NT2/D1 (cell line): ENCODE measurements at regions not wholly inside any gene's neighbourhood (a gene's known extent, or its start where the extent isn't known, plus 50 kb on each side); places are given as distances from the start of the nearest gene placed in this dataset.
"Not testable (repeated sequence)": the region's sequence is repeated elsewhere in the genome, so short reads cannot be mapped to it uniquely, and the experiment has no call there.

Experiments used
- DNase-seq: peaks from one replicate; pipeline ENCODE4 v3.0.0-alpha.2; 2011; ENCODE audit warnings: low read depth, low spot score
- H3K27me3 ChIP-seq: 2 replicates; pipeline ENCODE4 v1.6.0; 2011; ENCODE audit warnings: mild to moderate bottlenecking; ENCODE audit not compliant: insufficient read length, insufficient read depth
- H3K36me3 ChIP-seq: 2 replicates; pipeline ENCODE4 v1.6.1; 2011; ENCODE audit warnings: mild to moderate bottlenecking, low read length, mixed read lengths; ENCODE audit not compliant: insufficient read depth, insufficient read length
- H3K4me1 ChIP-seq: 2 replicates; pipeline ENCODE4 v1.5.1; 2011; ENCODE audit not compliant: insufficient read depth, insufficient read length
- H3K4me3 ChIP-seq: 2 replicates; pipeline ENCODE4 v1.5.1; 2011; ENCODE audit warnings: low read depth; ENCODE audit not compliant: insufficient read length
- H3K9ac ChIP-seq: 2 replicates; pipeline ENCODE4 v1.6.0; 2011; ENCODE audit warnings: low read depth; ENCODE audit not compliant: insufficient read length
- H3K9me3 ChIP-seq: 2 replicates; pipeline ENCODE4 v1.5.1; 2011; ENCODE audit warnings: mild to moderate bottlenecking, low read length; ENCODE audit not compliant: insufficient read depth
- SUZ12 ChIP-seq: IDR thresholded peaks from 2 replicates; pipeline ENCODE4 v1.6.1; 2011; ENCODE audit not compliant: insufficient read length, insufficient read depth; ENCODE audit errors: extremely low read depth
- YY1 ChIP-seq: IDR thresholded peaks from 2 replicates; pipeline ENCODE4 v1.6.1; 2011; ENCODE audit not compliant: insufficient read length, insufficient read depth
- ZNF274 ChIP-seq: IDR thresholded peaks from 2 replicates; pipeline ENCODE4 v1.6.1; 2011; ENCODE audit warnings: mild to moderate bottlenecking, low read depth, low read length

DNA sequence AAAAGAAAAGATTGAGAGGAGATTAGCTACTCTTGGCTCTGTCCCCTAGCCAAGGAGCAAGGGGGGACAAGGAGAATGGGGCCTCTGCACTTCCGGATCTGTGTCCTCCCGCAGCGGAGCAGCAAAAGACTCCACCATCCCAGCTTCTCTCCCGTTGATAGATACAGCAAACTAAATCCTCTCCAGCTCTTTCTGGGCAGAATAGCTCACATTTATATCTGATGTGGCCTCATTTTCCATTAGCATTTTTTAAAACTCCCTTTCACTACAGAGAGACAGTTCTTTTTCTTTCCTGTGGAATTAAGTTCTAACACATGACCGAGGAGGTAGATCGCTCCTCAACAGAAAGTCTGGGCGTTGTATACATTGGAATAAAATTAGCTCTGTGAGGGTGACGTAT, 260.9 kb upstream of the SOX4 start:
- Histone ChIP-seq H3K4me1 (no peaks in the 10 kb centered on the region), H3K9ac (no peak overlapping the region), H3K9me3 (no peaks in the 10 kb centered on the region), H3K36me3 (no peaks in the 10 kb centered on the region), H3K4me3 (no peak overlapping the region), H3K27me3 (no peaks in the 10 kb centered on the region)
- DNase-seq: no peak
- TF ChIP-seq ZNF274: no peak
- no peak for TF ChIP-seq SUZ12
- TF ChIP-seq YY1: no peak

DNA sequence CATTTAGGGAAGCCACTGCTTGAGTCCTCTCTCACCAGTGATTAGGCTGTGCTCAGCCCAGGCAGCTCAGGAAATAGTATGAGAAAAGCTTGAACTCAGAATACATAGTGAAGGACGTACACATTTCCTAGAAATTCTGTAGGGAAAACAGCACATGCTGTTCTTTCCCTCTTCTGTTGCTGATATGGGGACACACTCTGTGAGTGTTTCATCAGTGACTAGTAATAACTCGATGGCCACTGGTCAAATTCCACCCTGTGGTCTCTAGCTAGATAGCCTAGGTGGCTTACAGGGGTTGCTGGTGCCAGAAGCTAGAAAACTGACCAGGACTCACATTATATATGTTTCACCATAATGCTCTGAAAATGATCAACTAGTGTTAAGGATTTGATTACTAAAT, 259.8 kb upstream of the SOX4 start:
- H3K4me3 ChIP-seq: no peak overlapping the region
- H3K9ac ChIP-seq: no peak overlapping the region
- no peak for TF ChIP-seq YY1
- TF ChIP-seq ZNF274: no peak
- TF ChIP-seq SUZ12: no peak

GRCh38 chr6:21334651-21335050, 258.9 kb upstream of the SOX4 start:
- no peaks in the 10 kb centered on the region for H3K9me3 ChIP-seq
- no peaks in the 10 kb centered on the region for H3K36me3 ChIP-seq
- DNase-seq: no peak
- H3K4me1 ChIP-seq: no peaks in the 10 kb centered on the region
- no peak overlapping the region for H3K9ac ChIP-seq
- no peaks in the 10 kb centered on the region for H3K27me3 ChIP-seq
- TF ChIP-seq ZNF274: no peak
- H3K4me3 ChIP-seq: no peak overlapping the region

More for the DNA sequence above, 259.8 kb upstream of the SOX4 start:
- Histone ChIP-seq H3K27me3 (no peaks in the 10 kb centered on the region), H3K36me3 (no peaks in the 10 kb centered on the region), H3K9me3 (no peaks in the 10 kb centered on the region), H3K4me1 (no peaks in the 10 kb centered on the region)
- DNase-seq: no peak

GRCh38 chr6:21335591-21335990, 258.0 kb upstream of the SOX4 start:
- Histone ChIP-seq H3K27me3 (no peaks in the 10 kb centered on the region), H3K9ac (no peak overlapping the region), H3K9me3 (no peaks in the 10 kb centered on the region), H3K4me1 (no peaks in the 10 kb centered on the region), H3K36me3 (no peaks in the 10 kb centered on the region), H3K4me3 (no peak overlapping the region)
- no peak for DNase-seq
- TF ChIP-seq SUZ12 (no peak), ZNF274 (no peak), YY1 (no peak)

DNA sequence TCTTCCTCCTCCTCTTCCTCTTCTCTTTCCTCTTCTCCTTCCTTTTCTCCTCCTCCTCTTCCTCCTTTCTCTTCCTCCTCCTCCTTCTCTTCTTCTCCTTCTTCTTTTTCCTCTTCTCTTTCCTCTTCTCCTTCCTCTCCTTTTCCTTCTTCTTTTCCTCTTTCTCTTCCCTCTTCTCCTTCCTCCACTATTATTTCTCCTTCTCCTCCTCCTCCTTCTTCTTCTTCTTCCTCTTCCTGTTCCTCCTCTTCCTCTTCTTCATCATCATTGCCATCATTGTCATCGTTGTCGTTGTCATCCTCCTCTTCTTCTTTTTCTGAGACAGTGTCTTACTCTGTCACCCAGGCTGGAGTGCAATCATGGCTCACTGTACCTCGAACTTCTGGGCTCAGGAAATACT, 256.3 kb upstream of the SOX4 start:
- Histone ChIP-seq H3K27me3 (no peaks in the 10 kb centered on the region), H3K36me3 (no peaks in the 10 kb centered on the region), H3K9ac (no peak overlapping the region), H3K4me1 (no peaks in the 10 kb centered on the region), H3K4me3 (no peak overlapping the region), H3K9me3 (no peaks in the 10 kb centered on the region)
- TF ChIP-seq SUZ12 (no peak), ZNF274 (no peak), YY1 (no peak)
- no peak for DNase-seq

DNA sequence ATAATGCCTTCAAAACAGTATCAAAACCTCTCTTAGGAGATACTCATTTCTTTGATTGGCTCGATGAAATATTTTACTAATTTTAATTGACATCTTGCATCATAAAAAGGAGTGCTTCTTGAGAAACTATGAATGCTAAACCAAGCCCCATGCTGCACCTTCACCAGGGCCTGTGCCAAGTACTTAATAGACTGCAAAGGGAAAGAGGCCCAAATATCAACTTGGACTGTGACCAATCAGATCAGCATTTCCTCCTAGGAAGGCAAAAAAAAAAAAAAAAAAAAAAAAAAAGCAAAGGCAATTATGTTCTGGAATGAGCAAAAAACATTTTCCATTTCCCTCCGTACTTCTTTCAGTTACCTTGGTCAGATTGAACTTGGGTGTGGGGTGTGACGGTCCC, 253.0 kb upstream of the SOX4 start:
- TF ChIP-seq SUZ12: no peak
- no peak for TF ChIP-seq YY1
- TF ChIP-seq ZNF274: no peak
- Histone ChIP-seq H3K4me3 (no peak overlapping the region), H3K4me1 (no peaks in the 10 kb centered on the region), H3K9me3 (no peaks in the 10 kb centered on the region), H3K27me3 (no peaks in the 10 kb centered on the region), H3K9ac (no peak overlapping the region), H3K36me3 (no peaks in the 10 kb centered on the region)
- DNase-seq: no peak

DNA sequence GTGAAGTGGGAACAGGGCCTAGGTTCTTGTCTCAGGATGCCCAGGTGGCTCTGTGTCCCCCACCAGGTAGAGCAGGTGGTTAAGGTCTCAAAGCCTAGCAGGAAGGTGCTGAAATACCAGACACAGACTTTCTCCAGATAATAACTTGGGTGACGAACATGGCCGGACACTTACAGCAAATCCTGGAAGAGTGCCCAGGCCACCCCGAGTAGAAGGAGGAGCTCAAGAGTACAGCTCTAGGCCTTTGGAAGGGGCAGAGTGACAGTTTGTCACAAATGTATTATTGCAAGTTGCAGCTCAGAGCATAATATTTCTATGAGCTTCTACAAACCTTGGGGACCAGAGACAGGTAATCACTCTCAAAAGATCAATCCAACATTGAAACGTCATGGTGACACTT, 251.6 kb upstream of the SOX4 start:
- no peak for DNase-seq
- no peaks in the 10 kb centered on the region for H3K4me1 ChIP-seq
- TF ChIP-seq SUZ12: no peak
- TF ChIP-seq YY1: no peak
- TF ChIP-seq ZNF274: no peak
- no peak overlapping the region for H3K4me3 ChIP-seq
- no peak overlapping the region for H3K9ac ChIP-seq
- no peaks in the 10 kb centered on the region for H3K27me3 ChIP-seq
- no peaks in the 10 kb centered on the region for H3K9me3 ChIP-seq
- H3K36me3 ChIP-seq: no peaks in the 10 kb centered on the region

- H3K36me3 ChIP-seq: no peaks in the 10 kb centered on the region
- H3K27me3 ChIP-seq: no peaks in the 10 kb centered on the region
- H3K9ac ChIP-seq: no peak overlapping the region
- H3K9me3 ChIP-seq: no peaks in the 10 kb centered on the region
- no peak overlapping the region for H3K4me3 ChIP-seq
- H3K4me1 ChIP-seq: no peaks in the 10 kb centered on the region
- TF ChIP-seq YY1 (no peak), SUZ12 (no peak), ZNF274 (no peak)
- DNase-seq: no peak
Observed at GRCh38 chr6:21342501-21342900, 251.1 kb upstream of the SOX4 start.

GRCh38 chr6:21345704-21346103, 247.8 kb upstream of the SOX4 start:
- H3K9ac ChIP-seq, H3K27me3 ChIP-seq, H3K36me3 ChIP-seq, DNase-seq, H3K4me3 ChIP-seq, H3K4me1 ChIP-seq, H3K9me3 ChIP-seq: not testable (repeated sequence)
